ENCODE measurements at regions not wholly inside any gene's neighbourhood (a gene's known extent, or its start where the extent isn't known, plus 50 kb on each side); places are given as distances from the start of the nearest gene placed in this dataset.

DNA sequence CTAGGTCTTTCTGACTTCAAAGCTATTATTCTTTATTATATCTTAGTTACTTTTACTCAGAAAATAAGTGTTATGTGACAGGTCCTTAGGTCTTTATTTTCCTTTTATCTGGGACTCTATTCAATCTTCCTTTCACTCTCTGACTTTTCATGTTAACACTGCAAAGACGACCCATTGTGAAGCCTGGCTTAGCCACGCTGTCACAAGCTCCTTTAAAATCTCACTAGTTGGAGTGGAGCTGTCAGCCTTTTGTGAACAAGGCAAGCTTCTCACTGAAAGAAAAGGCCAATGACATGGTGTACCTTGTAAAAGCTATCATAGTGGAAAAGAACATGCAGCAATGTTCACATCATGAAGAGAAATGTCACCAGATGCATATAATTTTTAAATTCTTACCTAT, 1130.7 kb upstream of the FAM98A start:
- Histone ChIP-seq H3K27me3 (ENCODE audit: control insufficient read depth in 4 of 4, insufficient read depth in 4 of 4, low read length in 3 of 4) (no peaks in the 10 kb centered on the region), H3K4me3 (ENCODE audit: low read depth in 1 of 3, low read length in 3 of 3) (no peak overlapping the region), H3K27ac (ENCODE audit: low read depth in 1 of 2, low read length in 2 of 2) (no peak overlapping the region), H3K4me1 (ENCODE audit: control insufficient read depth in 4 of 4, insufficient read depth in 4 of 4, low read length in 3 of 4) (no peaks in the 10 kb centered on the region), H3K36me3 (ENCODE audit: control insufficient read depth in 4 of 4, insufficient read depth in 3 of 4, low read depth in 1 of 4, low read length in 3 of 4) (no peaks in the 10 kb centered on the region), H3K9me3 (ENCODE audit: control insufficient read depth in 4 of 4, low read length in 3 of 4) (no peaks in the 10 kb centered on the region), H3K9ac (ENCODE audit: low read depth in 1 of 2, low read length in 2 of 2) (no peak overlapping the region)
- no peak for DNase-seq (ENCODE audit: low spot score)
- TF ChIP-seq, protein P1, sequence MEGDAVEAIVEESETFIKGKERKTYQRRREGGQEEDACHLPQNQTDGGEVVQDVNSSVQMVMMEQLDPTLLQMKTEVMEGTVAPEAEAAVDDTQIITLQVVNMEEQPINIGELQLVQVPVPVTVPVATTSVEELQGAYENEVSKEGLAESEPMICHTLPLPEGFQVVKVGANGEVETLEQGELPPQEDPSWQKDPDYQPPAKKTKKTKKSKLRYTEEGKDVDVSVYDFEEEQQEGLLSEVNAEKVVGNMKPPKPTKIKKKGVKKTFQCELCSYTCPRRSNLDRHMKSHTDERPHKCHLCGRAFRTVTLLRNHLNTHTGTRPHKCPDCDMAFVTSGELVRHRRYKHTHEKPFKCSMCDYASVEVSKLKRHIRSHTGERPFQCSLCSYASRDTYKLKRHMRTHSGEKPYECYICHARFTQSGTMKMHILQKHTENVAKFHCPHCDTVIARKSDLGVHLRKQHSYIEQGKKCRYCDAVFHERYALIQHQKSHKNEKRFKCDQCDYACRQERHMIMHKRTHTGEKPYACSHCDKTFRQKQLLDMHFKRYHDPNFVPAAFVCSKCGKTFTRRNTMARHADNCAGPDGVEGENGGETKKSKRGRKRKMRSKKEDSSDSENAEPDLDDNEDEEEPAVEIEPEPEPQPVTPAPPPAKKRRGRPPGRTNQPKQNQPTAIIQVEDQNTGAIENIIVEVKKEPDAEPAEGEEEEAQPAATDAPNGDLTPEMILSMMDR (IDR thresholded peaks at IDR 0.05; ENCODE audit: low read depth, low read length, missing input control): no peak
- TF ChIP-seq, protein P2, sequence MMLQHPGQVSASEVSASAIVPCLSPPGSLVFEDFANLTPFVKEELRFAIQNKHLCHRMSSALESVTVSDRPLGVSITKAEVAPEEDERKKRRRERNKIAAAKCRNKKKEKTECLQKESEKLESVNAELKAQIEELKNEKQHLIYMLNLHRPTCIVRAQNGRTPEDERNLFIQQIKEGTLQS (IDR thresholded peaks at IDR 0.05): no peak
- no peak for TF ChIP-seq TAF1 (conservative IDR thresholded peaks at IDR 0.05)
- no peak for TF ChIP-seq HNF4G (IDR thresholded peaks at IDR 0.05)
- TF ChIP-seq RAD21 (IDR thresholded peaks at IDR 0.05): no peak
- no peak for TF ChIP-seq FOXA2 (IDR thresholded peaks at IDR 0.05)
- TF ChIP-seq, protein P3, sequence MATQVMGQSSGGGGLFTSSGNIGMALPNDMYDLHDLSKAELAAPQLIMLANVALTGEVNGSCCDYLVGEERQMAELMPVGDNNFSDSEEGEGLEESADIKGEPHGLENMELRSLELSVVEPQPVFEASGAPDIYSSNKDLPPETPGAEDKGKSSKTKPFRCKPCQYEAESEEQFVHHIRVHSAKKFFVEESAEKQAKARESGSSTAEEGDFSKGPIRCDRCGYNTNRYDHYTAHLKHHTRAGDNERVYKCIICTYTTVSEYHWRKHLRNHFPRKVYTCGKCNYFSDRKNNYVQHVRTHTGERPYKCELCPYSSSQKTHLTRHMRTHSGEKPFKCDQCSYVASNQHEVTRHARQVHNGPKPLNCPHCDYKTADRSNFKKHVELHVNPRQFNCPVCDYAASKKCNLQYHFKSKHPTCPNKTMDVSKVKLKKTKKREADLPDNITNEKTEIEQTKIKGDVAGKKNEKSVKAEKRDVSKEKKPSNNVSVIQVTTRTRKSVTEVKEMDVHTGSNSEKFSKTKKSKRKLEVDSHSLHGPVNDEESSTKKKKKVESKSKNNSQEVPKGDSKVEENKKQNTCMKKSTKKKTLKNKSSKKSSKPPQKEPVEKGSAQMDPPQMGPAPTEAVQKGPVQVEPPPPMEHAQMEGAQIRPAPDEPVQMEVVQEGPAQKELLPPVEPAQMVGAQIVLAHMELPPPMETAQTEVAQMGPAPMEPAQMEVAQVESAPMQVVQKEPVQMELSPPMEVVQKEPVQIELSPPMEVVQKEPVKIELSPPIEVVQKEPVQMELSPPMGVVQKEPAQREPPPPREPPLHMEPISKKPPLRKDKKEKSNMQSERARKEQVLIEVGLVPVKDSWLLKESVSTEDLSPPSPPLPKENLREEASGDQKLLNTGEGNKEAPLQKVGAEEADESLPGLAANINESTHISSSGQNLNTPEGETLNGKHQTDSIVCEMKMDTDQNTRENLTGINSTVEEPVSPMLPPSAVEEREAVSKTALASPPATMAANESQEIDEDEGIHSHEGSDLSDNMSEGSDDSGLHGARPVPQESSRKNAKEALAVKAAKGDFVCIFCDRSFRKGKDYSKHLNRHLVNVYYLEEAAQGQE (IDR thresholded peaks at IDR 0.05): no peak
- TF ChIP-seq, protein P4, sequence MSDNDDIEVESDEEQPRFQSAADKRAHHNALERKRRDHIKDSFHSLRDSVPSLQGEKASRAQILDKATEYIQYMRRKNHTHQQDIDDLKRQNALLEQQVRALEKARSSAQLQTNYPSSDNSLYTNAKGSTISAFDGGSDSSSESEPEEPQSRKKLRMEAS (IDR thresholded peaks at IDR 0.05): no peak
- no peak for TF ChIP-seq SP1 (IDR thresholded peaks at IDR 0.05)
- WGBS: 31% methylated on average over 2 of the region's 2 CpGs

DNA sequence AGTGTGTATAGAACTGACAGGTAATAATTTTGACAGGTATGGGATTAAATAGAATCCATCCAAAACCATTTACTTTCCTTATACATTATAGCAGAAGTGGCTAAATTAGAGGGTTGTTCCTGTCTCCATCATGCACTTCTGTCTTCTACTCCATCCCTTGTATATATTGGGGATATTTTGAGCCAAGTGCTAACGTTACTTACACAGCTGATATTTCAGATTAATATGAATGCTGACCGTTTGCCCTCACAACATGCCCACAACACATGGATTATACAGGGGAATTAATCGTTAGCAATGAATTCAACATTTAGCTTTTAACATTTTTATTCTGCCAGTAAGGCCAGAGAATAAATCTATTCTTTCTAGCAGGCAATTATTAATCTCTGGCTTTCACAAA, 1125.0 kb upstream of the FAM98A start:
- H3K27me3 ChIP-seq (ENCODE audit: control insufficient read depth in 4 of 4, insufficient read depth in 4 of 4, low read length in 3 of 4): no peaks in the 10 kb centered on the region
- H3K27ac ChIP-seq (ENCODE audit: low read depth in 1 of 2, low read length in 2 of 2): no peak overlapping the region
- H3K4me1 ChIP-seq (ENCODE audit: control insufficient read depth in 4 of 4, insufficient read depth in 4 of 4, low read length in 3 of 4): no peaks in the 10 kb centered on the region
- no peak for DNase-seq (ENCODE audit: low spot score)
- no peaks in the 10 kb centered on the region for H3K9me3 ChIP-seq (ENCODE audit: control insufficient read depth in 4 of 4, low read length in 3 of 4)
- no peak overlapping the region for H3K9ac ChIP-seq (ENCODE audit: low read depth in 1 of 2, low read length in 2 of 2)
- no peaks in the 10 kb centered on the region for H3K36me3 ChIP-seq (ENCODE audit: control insufficient read depth in 4 of 4, insufficient read depth in 3 of 4, low read depth in 1 of 4, low read length in 3 of 4)
- 70% methylated on average over 3 of the region's 3 CpGs for WGBS
- no peak for TF ChIP-seq SP1 (IDR thresholded peaks at IDR 0.05)
- TF ChIP-seq FOXA1 (IDR thresholded peaks at IDR 0.05): no peak
- TF ChIP-seq, protein P3 (IDR thresholded peaks at IDR 0.05): no peak
- no peak for TF ChIP-seq EGR1 (IDR thresholded peaks at IDR 0.05; ENCODE audit: low read depth in 2 of 2)
- no peak for TF ChIP-seq HNF4A (conservative IDR thresholded peaks at IDR 0.05)
- no peak for TF ChIP-seq RXRA (IDR thresholded peaks at IDR 0.05)
- TF ChIP-seq, protein P2 (IDR thresholded peaks at IDR 0.05): no peak
- no peak for TF ChIP-seq JUND (IDR thresholded peaks at IDR 0.05)
- TF ChIP-seq FOXA2 (IDR thresholded peaks at IDR 0.05): no peak
- no peak for TF ChIP-seq GABPA (IDR thresholded peaks at IDR 0.05 in 1 of 2, conservative IDR thresholded peaks at IDR 0.05 in 1 of 2)
- no peak for TF ChIP-seq HNF4G (IDR thresholded peaks at IDR 0.05)
- TF ChIP-seq, protein P4 (IDR thresholded peaks at IDR 0.05): no peak
- TF ChIP-seq, protein P1 (IDR thresholded peaks at IDR 0.05; ENCODE audit: low read depth, low read length, missing input control): no peak
- no peak overlapping the region for H3K4me3 ChIP-seq (ENCODE audit: low read depth in 1 of 3, low read length in 3 of 3)
